B cell (primary cell): ENCODE measurements at regions not wholly inside any gene's neighbourhood (a gene's known extent, or its start where the extent isn't known, plus 50 kb on each side); places are given as distances from the start of the nearest gene placed in this dataset.

Source experiments
- ATAC-seq: fragments of 200-7000 bp; cut with Tn5 transposase; one replicate; pipeline ENCODE4 v1.10.0; 2021; ENCODE audit warnings: low read depth, mild to moderate bottlenecking, moderate number of reproducible peaks, moderate library complexity
- CTCF ChIA-PET: fragments of 350-600 bp; sonication (Branson Sonifier 250); formaldehyde crosslinking; loops from one replicate; lab custom pipeline; 2021; ENCODE audit warnings: antibody characterized with exemption, inconsistent platforms; lab: Charles Lee
- POLR2A ChIA-PET: fragments of 350-600 bp; sonication (Branson Sonifier 250); formaldehyde crosslinking; loops from one replicate; lab custom pipeline; 2021; ENCODE audit warnings: antibody characterized with exemption; lab: Charles Lee
- DNase-seq: peaks from one replicate; pipeline ENCODE4 v3.0.0; 2013
- H2AFZ ChIP-seq: 2 replicates; pipeline ENCODE4 v1.6.1; 2012; ENCODE audit warnings: mild to moderate bottlenecking, low read depth, low read length; ENCODE audit not compliant: insufficient read depth, poor library complexity, severe bottlenecking
- H3K27ac ChIP-seq, 2 donors: 1 replicate in 1 of 2; 2 replicates in 1 of 2; pipeline ENCODE4 v1.5.1; 2012 to 2013; ENCODE audit warnings: low read length in 2 of 2, mild to moderate bottlenecking in 2 of 2, moderate library complexity in 1 of 2
- H3K27me3 ChIP-seq, 4 experiments: fragments of 200-600 bp in 1 of 4; sonication (generic) in 1 of 4; replicated peaks in 1 of 4; 1 replicate in 2 of 4; 2 replicates in 2 of 4; pipeline versions ENCODE4 v1.6.1 to v1.7.0; 2013 to 2016; ENCODE audit warnings: low read length in 3 of 4, mild to moderate bottlenecking in 2 of 4, mixed read lengths in 1 of 4, moderate library complexity in 1 of 4; ENCODE audit not compliant: insufficient read depth in 4 of 4, control insufficient read depth in 3 of 4; ENCODE audit errors: control extremely low read depth in 1 of 4
- H3K36me3 ChIP-seq, 2 experiments: replicated peaks in 1 of 2; 1 replicate in 1 of 2; 2 replicates in 1 of 2; pipeline versions ENCODE4 v1.6.1 to v1.7.1; 2013; ENCODE audit warnings: low read length in 1 of 2; ENCODE audit not compliant: insufficient read depth in 2 of 2, control insufficient read depth in 1 of 2; ENCODE audit errors: control extremely low read depth in 1 of 2, extremely low read depth in 1 of 2
- H3K4me1 ChIP-seq, 2 donors: fragments of 200-600 bp in 1 of 2; sonication (generic) in 1 of 2; 1 replicate in 1 of 2; 2 replicates in 1 of 2; pipeline versions ENCODE4 v1.5.1 to v1.6.1; 2013 to 2017; ENCODE audit warnings: low read length in 2 of 2; ENCODE audit not compliant: control insufficient read depth in 2 of 2, insufficient read depth in 2 of 2
- H3K4me2 ChIP-seq: replicated peaks from 2 replicates; pipeline ENCODE3; 2012; ENCODE audit warnings: mild to moderate bottlenecking, low read depth, low read length; ENCODE audit not compliant: poor library complexity, severe bottlenecking
- H3K4me3 ChIP-seq, 5 experiments: fragments of 200-600 bp in 1 of 5; sonication (generic) in 1 of 5; 1 replicate in 3 of 5; 2 replicates in 2 of 5; pipeline versions ENCODE4 v1.5.1 to v1.7.0; 2011 to 2016; ENCODE audit warnings: low read length in 4 of 5, mild to moderate bottlenecking in 4 of 5, low read depth in 2 of 5, control low read depth in 1 of 5, moderate library complexity in 1 of 5; ENCODE audit not compliant: insufficient read depth in 1 of 5; ENCODE audit errors: control extremely low read depth in 1 of 5, extremely low read depth in 1 of 5
- H3K79me2 ChIP-seq: fragments of 200-600 bp; sonication (generic); one replicate; pipeline ENCODE4 v1.6.0; 2016; ENCODE audit warnings: low read length; ENCODE audit not compliant: control insufficient read depth, insufficient read depth
- H3K9ac ChIP-seq: fragments of 200-600 bp; sonication (generic); 2 replicates; pipeline ENCODE4 v1.6.1; 2017; ENCODE audit warnings: mild to moderate bottlenecking, low read length, moderate library complexity
- H3K9me3 ChIP-seq, 3 donors: one replicate each; pipeline versions ENCODE4 v1.6.1 to v1.7.1; 2013; ENCODE audit warnings: low read length in 2 of 3; ENCODE audit not compliant: control insufficient read depth in 2 of 3, insufficient read depth in 1 of 3; ENCODE audit errors: control extremely low read depth in 1 of 3
- H4K20me1 ChIP-seq: 2 replicates; pipeline ENCODE4 v1.6.0; 2012; ENCODE audit warnings: mild to moderate bottlenecking, low read length; ENCODE audit not compliant: insufficient read depth, control insufficient read depth, poor library complexity, severe bottlenecking
- H3K27ac Mint-ChIP-seq: one replicate; pipeline ENCODE4 v1.8.0; 2021; ENCODE audit warnings: mixed read lengths
- H3K27me3 Mint-ChIP-seq: one replicate; pipeline ENCODE4 v1.8.0; 2021; ENCODE audit warnings: mixed read lengths
- H3K4me1 Mint-ChIP-seq: one replicate; pipeline ENCODE4 v1.8.0; 2021; ENCODE audit warnings: mixed read lengths
- H3K4me3 Mint-ChIP-seq: one replicate; pipeline ENCODE4 v1.8.0; 2021; ENCODE audit warnings: mixed read lengths
- H3K9me3 Mint-ChIP-seq: one replicate; pipeline ENCODE4 v1.8.0; 2022; ENCODE audit warnings: mixed read lengths; ENCODE audit not compliant: insufficient read depth
- CTCF ChIP-seq: fragments of 200-600 bp; IDR thresholded peaks from one replicate; pipeline ENCODE4 v1.8.0; 2022; ENCODE audit warnings: antibody characterized with exemption, mild to moderate bottlenecking
- EZH2 ChIP-seq: IDR thresholded peaks from 2 replicates; pipeline ENCODE4 v1.6.1; 2012; ENCODE audit warnings: borderline replicate concordance, low read depth, mild to moderate bottlenecking, moderate library complexity, low read length; ENCODE audit not compliant: insufficient read depth, poor library complexity, severe bottlenecking
- WGBS: methylation state at CpG from one replicate; pipeline ENCODE4 v1.1.5; 2013; ENCODE audit warnings: missing lambda C conversion rate; ENCODE audit not compliant: insufficient coverage; 5-methylcytosine and 5-hydroxymethylcytosine counted together
- intact Hi-C: fragments of 100-400 bp; cut with micrococcal nuclease; formaldehyde crosslinking; loops from one replicate; pipeline ENCODE4 v1.10.0; 2022

GRCh38 chr4:163922302-163922701, 427.8 kb downstream of the TMA16 start:
- no peak overlapping the region for H3K4me3 Mint-ChIP-seq
- Histone ChIP-seq H2AFZ (no peak overlapping the region), H3K27me3 (no peaks in the 10 kb centered on the region), H3K9ac (no peak overlapping the region), H3K4me2 (no peak overlapping the region), H3K9me3 (no peaks in the 10 kb centered on the region), H3K4me1 (no peaks in the 10 kb centered on the region), H3K36me3 (no peaks in the 10 kb centered on the region), H3K27ac (no peak overlapping the region), H4K20me1 (no peaks in the 10 kb centered on the region), H3K4me3 (no peak overlapping the region), H3K79me2 (no peaks in the 10 kb centered on the region)
- POLR2A ChIA-PET = no interaction called here
- TF ChIP-seq CTCF (no peak), EZH2 (no peak)
- no peak overlapping the region for H3K27ac Mint-ChIP-seq
- no peaks in the 10 kb centered on the region for H3K9me3 Mint-ChIP-seq
- CTCF ChIA-PET = no interaction called here
- intact Hi-C loops = no loop called here
- ATAC-seq (no peak), DNase-seq (no peak)
- no peaks in the 10 kb centered on the region for H3K27me3 Mint-ChIP-seq
- H3K4me1 Mint-ChIP-seq = no peaks in the 10 kb centered on the region
- WGBS = no CpG with 5 or more reads among the region's 2 CpGs

GRCh38 chr4:163923092-163923491, 428.6 kb downstream of the TMA16 start:
- Mint-ChIP-seq H3K27ac (no peak overlapping the region), H3K4me3 (no peak overlapping the region), H3K9me3 (no peaks in the 10 kb centered on the region), H3K4me1 (no peaks in the 10 kb centered on the region), H3K27me3 (no peaks in the 10 kb centered on the region)
- Histone ChIP-seq H3K4me3 (no peak overlapping the region), H3K27me3 (no peaks in the 10 kb centered on the region), H3K79me2 (no peaks in the 10 kb centered on the region), H3K9ac (no peak overlapping the region), H2AFZ (no peak overlapping the region), H3K4me2 (no peak overlapping the region), H3K27ac (no peak overlapping the region), H3K36me3 (no peaks in the 10 kb centered on the region), H3K4me1 (no peaks in the 10 kb centered on the region), H3K9me3 (no peaks in the 10 kb centered on the region), H4K20me1 (no peaks in the 10 kb centered on the region)
- DNase-seq = no peak
- TF ChIP-seq EZH2 (no peak), CTCF (no peak)
- intact Hi-C loops = no loop called here
- POLR2A ChIA-PET = no interaction called here
- ATAC-seq = no peak
- WGBS = no CpG with 5 or more reads among the region's 2 CpGs
- CTCF ChIA-PET = no interaction called here
